GM12891 (cell line): ENCODE measurements at regions not wholly inside any gene's neighbourhood (a gene's known extent, or its start where the extent isn't known, plus 50 kb on each side); places are given as distances from the start of the nearest gene placed in this dataset.

Experiments
- POLR2A ChIP-seq: IDR thresholded peaks from 2 replicates; pipeline ENCODE4 v1.6.1; 2011; ENCODE audit warnings: low read depth, low read length, control low read depth
- POLR2AphosphoS5 ChIP-seq: IDR thresholded peaks from 2 replicates; pipeline ENCODE4 v1.6.1; 2011; ENCODE audit warnings: low read depth, low read length, control low read depth
- SPI1 ChIP-seq: IDR thresholded peaks from 2 replicates; pipeline ENCODE4 v1.6.1; 2011; ENCODE audit warnings: low read depth, low read length, control low read depth
- TAF1 ChIP-seq: IDR thresholded peaks from 2 replicates; pipeline ENCODE4 v1.6.1; 2011; ENCODE audit warnings: low read depth, low read length, control low read depth

DNA sequence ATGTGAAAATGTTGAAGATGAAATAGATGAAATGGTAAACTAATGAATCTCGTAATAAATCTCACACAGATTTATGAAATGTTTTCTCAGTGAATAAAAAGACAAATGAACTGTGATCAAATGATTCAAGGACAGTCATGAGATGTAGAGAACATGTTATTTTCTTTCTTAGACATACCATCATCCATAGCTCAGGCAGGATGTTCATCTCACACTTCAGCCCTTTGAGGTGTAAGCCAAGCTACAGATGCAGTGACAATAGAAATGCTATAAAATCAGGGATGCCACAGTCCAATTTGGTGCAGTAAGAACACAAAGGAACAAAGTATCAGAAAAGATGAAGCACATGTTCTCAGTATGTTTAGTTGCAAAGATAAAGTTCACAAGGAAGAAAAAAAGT, 242.7 kb upstream of the KRR1 start:
- TF ChIP-seq POLR2A (no peak), POLR2AphosphoS5 (no peak), TAF1 (no peak), SPI1 (no peak)
